Testis (tissue), 2 donors: ENCODE measurements at regions not wholly inside any gene's neighbourhood (a gene's known extent, or its start where the extent isn't known, plus 50 kb on each side); places are given as distances from the start of the nearest gene placed in this dataset.
"Not testable (repeated sequence)": the region's sequence is repeated elsewhere in the genome, so short reads cannot be mapped to it uniquely, and the experiment has no call there.

Source experiments
- DNase-seq: peaks from one replicate; pipeline ENCODE4 v3.0.0-alpha.2; 2019
- H3K27ac ChIP-seq, 2 donors: fragments of 200-600 bp; sonication (generic); one replicate each; pipeline ENCODE4 v1.5.1; 2019
- H3K27me3 ChIP-seq: fragments of 200-600 bp; sonication (generic); one replicate; pipeline ENCODE4 v1.5.1; 2019
- H3K36me3 ChIP-seq: fragments of 200-600 bp; sonication (generic); one replicate; pipeline ENCODE4 v1.5.1; 2017; ENCODE audit warnings: low read depth; ENCODE audit errors: missing control alignments
- H3K4me1 ChIP-seq: fragments of 200-600 bp; sonication (generic); one replicate; pipeline ENCODE4 v1.5.1; 2019
- H3K4me3 ChIP-seq, 2 donors: fragments of 200-600 bp; sonication (generic); one replicate each; pipeline ENCODE4 v1.5.1; 2017 to 2019
- H3K9me3 ChIP-seq: fragments of 200-600 bp; sonication (generic); one replicate; pipeline ENCODE4 v1.5.1; 2017
- CTCF ChIP-seq, 3 experiments: fragments of 450-650 bp in 2 of 3; fragments of 200-600 bp in 1 of 3; sonication (generic) in 1 of 3; IDR thresholded peaks; one replicate each; pipeline ENCODE4 v1.5.1; 2016 to 2019; ENCODE audit warnings: antibody characterized with exemption in 3 of 3, mild to moderate bottlenecking in 2 of 3, moderate library complexity in 1 of 3
- POLR2A ChIP-seq: fragments of 450-650 bp; IDR thresholded peaks from one replicate; pipeline ENCODE4 v1.6.1; 2017; ENCODE audit warnings: antibody characterized with exemption, mild to moderate bottlenecking, moderate library complexity
- WGBS, 2 donors: methylation state at CpG; one replicate each; pipeline ENCODE4 v1.1.5; 2018; 5-methylcytosine and 5-hydroxymethylcytosine counted together
- intact Hi-C: fragments of 100-400 bp; cut with DNase I; formaldehyde crosslinking; loops from one replicate; pipeline ENCODE4 v1.15.1; 2023; ENCODE audit warnings: low total_unique reads

- 76% methylated on average over 5 of the region's 5 CpGs for WGBS, 2 donors
- H3K9me3 ChIP-seq, result no peaks in the 10 kb centered on the region
- H3K4me1 ChIP-seq, result no peaks in the 10 kb centered on the region
- TF ChIP-seq POLR2A (no peak), CTCF (IDR thresholded peaks at IDR 0.05) (no peak)
- intact Hi-C loops, result no loop called here
- H3K27me3 ChIP-seq, result no peaks in the 10 kb centered on the region
- no peak for DNase-seq
- H3K27ac ChIP-seq, result no peak overlapping the region
- no peaks in the 10 kb centered on the region for H3K36me3 ChIP-seq
- H3K4me3 ChIP-seq, result no peak overlapping the region
Measured at GRCh38 chr19:33866696-33867095, 70.0 kb downstream of the KCTD15 start.

- TF ChIP-seq POLR2A, result no peak
- no peak for TF ChIP-seq CTCF (IDR thresholded peaks at IDR 0.05)
- intact Hi-C loops, result no loop called here
- no peaks in the 10 kb centered on the region for H3K9me3 ChIP-seq
- no peaks in the 10 kb centered on the region for H3K27me3 ChIP-seq
- H3K27ac ChIP-seq, result no peak overlapping the region
- no peak for DNase-seq
- H3K36me3 ChIP-seq, result no peaks in the 10 kb centered on the region
- H3K4me1 ChIP-seq, result no peaks in the 10 kb centered on the region
- no peak overlapping the region for H3K4me3 ChIP-seq
- 30 to 37% methylated on average over 17 of the region's 17 CpGs for WGBS, 2 donors
Measured at GRCh38 chr19:33868076-33868735, 71.5 kb downstream of the KCTD15 start.

GRCh38 chr19:33868788-33869412, 72.2 kb downstream of the KCTD15 start:
- intact Hi-C loops, result no loop called here
- TF ChIP-seq POLR2A, result no peak
- no peak for TF ChIP-seq CTCF (IDR thresholded peaks at IDR 0.05)
- Histone ChIP-seq H3K27me3 (no peaks in the 10 kb centered on the region), H3K4me3 (no peak overlapping the region), H3K9me3 (no peaks in the 10 kb centered on the region), H3K36me3 (no peaks in the 10 kb centered on the region), H3K4me1 (no peaks in the 10 kb centered on the region), H3K27ac (no peak overlapping the region)
- DNase-seq, result peak; percentile 23
- 22 to 24% methylated on average over 16 to 21 of the region's 21 CpGs for WGBS, 2 donors

GRCh38 chr19:33870298-33870932, 73.7 kb downstream of the KCTD15 start:
- H3K36me3 ChIP-seq, intact Hi-C loops, DNase-seq, H3K9me3 ChIP-seq, H3K4me1 ChIP-seq, H3K4me3 ChIP-seq, H3K27ac ChIP-seq, H3K27me3 ChIP-seq: not testable (repeated sequence)
- WGBS, 2 donors, result 79 to 100% methylated on average over 1 of the region's 1 CpG

- Histone ChIP-seq H3K27ac (no peak overlapping the region), H3K27me3 (no peaks in the 10 kb centered on the region), H3K36me3 (no peaks in the 10 kb centered on the region), H3K4me1 (no peaks in the 10 kb centered on the region), H3K9me3 (no peaks in the 10 kb centered on the region), H3K4me3 (no peak overlapping the region)
- TF ChIP-seq POLR2A, result no peak
- TF ChIP-seq CTCF (IDR thresholded peaks at IDR 0.05), result no peak
- intact Hi-C loops, result no loop called here
- 94% methylated on average over 3 of the region's 3 CpGs for WGBS, 2 donors
- no peak for DNase-seq
Measured at GRCh38 chr19:33871605-33872004, 74.9 kb downstream of the KCTD15 start.
